K562 (cell line): ENCODE measurements at regions not wholly inside any gene's neighbourhood (a gene's known extent, or its start where the extent isn't known, plus 50 kb on each side); places are given as distances from the start of the nearest gene placed in this dataset.

Source experiments
- ATAC-seq: fragments of 200-7000 bp; cut with Tn5 transposase; 3 replicates; pipeline ENCODE4 v1.9.1; 2020; ENCODE audit warnings: moderate library complexity
- BruUV-seq: library from RNA; stranded (reverse); fragments of 400-500 nt; replicated peaks from 2 replicates; lab custom pipeline; 2021; lab: Mats Ljungman, UMichigan
- CTCF ChIA-PET: fragments of 300-600 bp; formaldehyde crosslinking; extraction: SDS; loops from one replicate; lab custom pipeline; 2021; ENCODE audit warnings: low intra/inter-chr PET ratio; lab: Yijun Ruan, JAX
- POLR2A ChIA-PET: fragments of 300-600, 350-650 bp; sonication (Branson Sonifier 250); formaldehyde crosslinking; extraction: SDS; loops from one replicate; lab custom pipeline; 2021; ENCODE audit warnings: antibody characterized with exemption, inconsistent platforms; lab: Yijun Ruan, JAX
- DNase-seq, 4 experiments: peaks; one replicate each; pipeline versions ENCODE4 v3.0.0 to v3.0.0-alpha.2; 2011 to 2018; ENCODE audit warnings: low spot score in 3 of 4, mixed read lengths in 3 of 4; ENCODE audit errors: extremely low read depth in 1 of 4
- FAIRE-seq: peaks from 2 replicates; lab custom pipeline; 2011; peaks lifted over from hg19 to GRCh38; lab: Jason Lieb, UNC
- H2AFZ ChIP-seq: 2 replicates; pipeline ENCODE4 v1.6.0; 2011; ENCODE audit warnings: low read depth, low read length, control low read depth, inconsistent platforms
- H3K27ac ChIP-seq: fragments of 200-600 bp; 3 replicates; pipeline ENCODE4 v1.8.0; 2011; ENCODE audit warnings: low read depth, mild to moderate bottlenecking, control low read depth, inconsistent platforms, low read length, moderate library complexity, mixed read lengths; ENCODE audit errors: extremely low read depth
- H3K27me3 ChIP-seq, 2 experiments: fragments of 300-600 bp in 1 of 2; 2 replicates in 1 of 2; 3 replicates in 1 of 2; pipeline versions ENCODE4 v1.6.0 to v1.8.0; 2011; ENCODE audit warnings: inconsistent platforms in 2 of 2, low read length in 2 of 2, mild to moderate bottlenecking in 1 of 2, mixed read lengths in 1 of 2, moderate library complexity in 1 of 2; ENCODE audit not compliant: control insufficient read depth in 2 of 2, insufficient read depth in 2 of 2
- H3K36me3 ChIP-seq: fragments of 300-600 bp; 3 replicates; pipeline ENCODE4 v1.8.0; 2011; ENCODE audit warnings: mild to moderate bottlenecking, low read length, inconsistent platforms; ENCODE audit not compliant: control insufficient read depth, insufficient read depth
- H3K4me1 ChIP-seq, 2 experiments: fragments of 200-600 bp in 1 of 2; replicated peaks in 1 of 2; 2 replicates in 1 of 2; 3 replicates in 1 of 2; pipeline versions ENCODE4 v1.5.1 to v1.8.0; 2011; ENCODE audit warnings: inconsistent platforms in 2 of 2, low read length in 2 of 2, mild to moderate bottlenecking in 1 of 2, mixed read lengths in 1 of 2, moderate library complexity in 1 of 2; ENCODE audit not compliant: control insufficient read depth in 2 of 2, insufficient read depth in 2 of 2
- H3K4me2 ChIP-seq: 2 replicates; pipeline ENCODE4 v1.6.1; 2011; ENCODE audit warnings: low read length, control low read depth, inconsistent platforms, mixed read lengths; ENCODE audit not compliant: insufficient read depth
- H3K4me3 ChIP-seq: fragments of 200-600 bp; sonication (generic), shearing (Covaris generic); 2 replicates; pipeline ENCODE4 v1.5.1; 2016; ENCODE audit warnings: control low read depth, inconsistent platforms
- H3K79me2 ChIP-seq: fragments of 200-600 bp; 3 replicates; pipeline ENCODE4 v1.8.0; 2011; ENCODE audit warnings: low read length, inconsistent platforms; ENCODE audit not compliant: control insufficient read depth, insufficient read depth
- H3K9ac ChIP-seq, 2 experiments: 2 replicates each; pipeline versions ENCODE4 v1.6.0 to v1.6.1; 2011; ENCODE audit warnings: low read depth in 2 of 2, low read length in 2 of 2, control low read depth in 1 of 2, inconsistent platforms in 1 of 2, mild to moderate bottlenecking in 1 of 2, mixed read lengths in 1 of 2; ENCODE audit not compliant: insufficient read depth in 1 of 2
- H3K9me1 ChIP-seq: one replicate; pipeline ENCODE4 v1.6.0; 2011; ENCODE audit warnings: inconsistent platforms, mild to moderate bottlenecking, low read length, moderate library complexity; ENCODE audit not compliant: control insufficient read depth, insufficient read depth
- H3K9me3 ChIP-seq: replicated peaks from 2 replicates; pipeline ENCODE4 v1.5.1; 2011; ENCODE audit warnings: low read depth, low read length, inconsistent platforms; ENCODE audit not compliant: control insufficient read depth, insufficient read depth
- H4K20me1 ChIP-seq: replicated peaks from 2 replicates; pipeline ENCODE4 v1.6.1; 2011; ENCODE audit warnings: low read length, inconsistent platforms, mixed read lengths; ENCODE audit not compliant: control insufficient read depth, insufficient read depth
- C11orf30 ChIP-seq: fragments of 450-650 bp; IDR thresholded peaks from 2 replicates; pipeline ENCODE4 v1.6.1; 2016; ENCODE audit warnings: low read depth, mild to moderate bottlenecking
- CBX1 ChIP-seq: sonication (generic); IDR thresholded peaks from 2 replicates; pipeline ENCODE4 v1.6.1; 2016; ENCODE audit warnings: antibody characterized with exemption, low read depth, mild to moderate bottlenecking
- CHD1 ChIP-seq: fragments of 200-600 bp; sonication (generic); IDR thresholded peaks from one replicate; pipeline ENCODE4 v1.6.1; 2012; ENCODE audit warnings: mild to moderate bottlenecking, moderate library complexity, low read length, inconsistent platforms
- ERF ChIP-seq: fragments of 450-650 bp; formaldehyde crosslinking; IDR thresholded peaks from 2 replicates; pipeline ENCODE4 v1.4.0; 2020; ENCODE audit warnings: mild to moderate bottlenecking, mixed read lengths
- NR2C2 ChIP-seq, 2 experiments: fragments of 200-800 bp in 1 of 2; sonication (Bioruptor generic) in 1 of 2; sonication (generic) in 1 of 2; formaldehyde crosslinking in 1 of 2; IDR thresholded peaks; 2 replicates each; pipeline versions ENCODE4 v1.6.1 to v1.8.0; 2016 to 2022; ENCODE audit warnings: mild to moderate bottlenecking in 1 of 2, missing compliant biosample characterization in 1 of 2, missing genetic modification characterization in 1 of 2, missing genetic modification reagents in 1 of 2
- PML ChIP-seq: IDR thresholded peaks from 2 replicates; pipeline ENCODE4 v1.6.1; 2012; ENCODE audit warnings: low read length, inconsistent platforms
- XRCC5 ChIP-seq: fragments of 200-400 bp; formaldehyde crosslinking; IDR thresholded peaks from 2 replicates; pipeline ENCODE4 v1.6.1; 2017; ENCODE audit warnings: low read depth, mild to moderate bottlenecking, low read length
- ZKSCAN3 ChIP-seq: fragments of 250-450 bp; sonication (Bioruptor Pico); IDR thresholded peaks from 2 replicates; pipeline ENCODE4 v1.4.0; 2020
- ZNF184 ChIP-seq: sonication (generic); formaldehyde crosslinking; IDR thresholded peaks from 2 replicates; pipeline ENCODE4 v1.5.0; 2020; ENCODE audit warnings: missing genetic modification reagents
- WGBS: fragments of 100-300 bp; shearing (Covaris generic); methylation state at CpG from one replicate; pipeline ENCODE4 v1.1.6; 2016; ENCODE audit warnings: low coverage, mixed read lengths; ENCODE audit not compliant: insufficient coverage; ENCODE audit errors: missing lambda C conversion rate; 5-methylcytosine and 5-hydroxymethylcytosine counted together
- in situ Hi-C: fragments of 300-500 bp; cut with MboI; formaldehyde crosslinking; loops from 4 replicates; pipeline ENCODE4 v1.15.0; 2018; ENCODE audit warnings: inconsistent platforms, mixed read lengths
- intact Hi-C: fragments of 100-400 bp; cut with micrococcal nuclease; formaldehyde crosslinking; loops from 2 replicates; pipeline ENCODE4 v1.14.2; 2022
- TF ChIP-seq, protein P1 (sequence below): fragments of 250-450 bp; sonication (Bioruptor Pico); IDR thresholded peaks from 2 replicates; pipeline ENCODE4 v1.9.0; 2021; ENCODE audit warnings: mild to moderate bottlenecking

DNA sequence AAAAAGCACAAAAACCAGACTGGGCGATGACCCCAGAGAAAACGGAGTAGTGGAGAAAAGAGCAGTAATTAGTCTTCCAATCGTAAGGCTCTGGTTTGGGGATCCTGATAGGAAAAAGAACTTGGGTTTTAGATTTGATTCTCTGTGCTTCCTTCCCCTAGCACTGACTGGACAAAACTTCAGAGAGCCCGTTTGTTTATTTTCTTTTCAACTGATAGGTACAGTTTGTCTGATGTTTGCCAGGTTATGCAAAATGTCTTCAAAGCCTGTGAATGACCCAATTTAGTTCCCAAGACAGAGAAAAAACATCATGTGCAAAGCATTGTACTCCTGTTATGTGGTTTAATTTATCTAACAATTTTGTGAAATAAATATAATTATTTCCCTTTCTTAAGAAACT is 151.1 kb upstream of the COX10 start (continued):
- TF ChIP-seq ERF (no peak), XRCC5 (no peak), CHD1 (no peak), ZNF184 (CRISPR knock-in tag) (no peak), CBX1 (no peak), C11orf30 (no peak)
- TF ChIP-seq, protein P1, sequence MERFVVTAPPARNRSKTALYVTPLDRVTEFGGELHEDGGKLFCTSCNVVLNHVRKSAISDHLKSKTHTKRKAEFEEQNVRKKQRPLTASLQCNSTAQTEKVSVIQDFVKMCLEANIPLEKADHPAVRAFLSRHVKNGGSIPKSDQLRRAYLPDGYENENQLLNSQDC, result no peak

- Histone ChIP-seq H3K9me1 (no peaks in the 10 kb centered on the region), H3K4me2 (no peak overlapping the region), H2AFZ (no peak overlapping the region), H3K4me3 (no peak overlapping the region), H3K4me1 (no peaks in the 10 kb centered on the region), H3K36me3 (no peaks in the 10 kb centered on the region), H3K27me3 (peaks cover 0 to 9% of the 10 kb centered on the region in 2 experiments; a peak in 1 of 5 replicates), H3K27ac (no peak overlapping the region), H4K20me1 (no peaks in the 10 kb centered on the region), H3K79me2 (no peaks in the 10 kb centered on the region)
- DNase-seq, result no peak
- POLR2A ChIA-PET, result no interaction called here
- BruUV-seq, result no TSS peak
- CTCF ChIA-PET, result no interaction called here
- 2% methylated on average over 6 of the region's 6 CpGs for whole genome bisulfite sequencing
- intact Hi-C loops (loop anchor here (10.0 kb wide), 1 partner anchor 615 kb away; no protein-coding TSS in a partner anchor), in situ Hi-C loops (no loop called here)
- FAIRE-seq, result no peak
- no peak for ATAC-seq
- TF ChIP-seq NR2C2 (CRISPR knock-in tag; IDR thresholded peaks at IDR 0.05) (no peak), NR2C2 (tag; IDR thresholded peaks at IDR 0.05) (no peak), PML (no peak), ZKSCAN3 (CRISPR knock-in tag) (no peak)
- TF ChIP-seq, all 486 proteins: peak for 0
- Histone ChIP-seq H3K9me3 (no peaks in the 10 kb centered on the region), H3K9ac (no peak overlapping the region)
Measured at GRCh38 chr17:13919818-13920217, 149.5 kb upstream of the COX10 start.
